ENCODE measurements at regions not wholly inside any gene's neighbourhood (a gene's known extent, or its start where the extent isn't known, plus 50 kb on each side); places are given as distances from the start of the nearest gene placed in this dataset.
A peak's percentile ranks its signal among the peaks of the same experiment; 100 is the strongest.
"Not testable (repeated sequence)": the region's sequence is repeated elsewhere in the genome, so short reads cannot be mapped to it uniquely, and the experiment has no call there.

DNA sequence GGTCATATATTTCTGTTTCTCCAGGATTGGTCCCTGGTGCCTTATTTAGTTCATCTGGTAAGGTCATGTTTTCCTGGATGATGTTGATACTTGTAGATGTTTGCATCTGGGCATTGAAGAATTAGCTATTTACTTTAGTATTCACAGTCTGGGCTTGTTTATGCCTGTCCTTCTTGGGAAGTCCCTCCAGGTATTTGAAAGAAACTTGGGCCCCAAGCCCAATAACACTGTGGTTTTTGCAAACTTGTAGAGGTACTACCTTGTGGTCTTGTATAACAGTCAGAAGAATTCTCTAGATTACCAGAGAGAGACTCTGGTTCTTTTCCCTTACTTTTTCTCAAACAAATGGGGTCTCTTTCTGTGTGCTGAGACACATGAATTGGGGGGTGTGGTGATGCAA, 251.4 kb upstream of the B3GALT2 start:
- no peak for DNase-seq

GRCh38 chr1:193437333-193437732, 250.9 kb upstream of the B3GALT2 start:
- not testable (repeated sequence) for DNase-seq

- DNase-seq, result no peak
Observed at GRCh38 chr1:193435781-193436180, 249.4 kb upstream of the B3GALT2 start.

GRCh38 chr1:193434319-193434718, 247.9 kb upstream of the B3GALT2 start:
- DNase-seq, result no peak

DNA sequence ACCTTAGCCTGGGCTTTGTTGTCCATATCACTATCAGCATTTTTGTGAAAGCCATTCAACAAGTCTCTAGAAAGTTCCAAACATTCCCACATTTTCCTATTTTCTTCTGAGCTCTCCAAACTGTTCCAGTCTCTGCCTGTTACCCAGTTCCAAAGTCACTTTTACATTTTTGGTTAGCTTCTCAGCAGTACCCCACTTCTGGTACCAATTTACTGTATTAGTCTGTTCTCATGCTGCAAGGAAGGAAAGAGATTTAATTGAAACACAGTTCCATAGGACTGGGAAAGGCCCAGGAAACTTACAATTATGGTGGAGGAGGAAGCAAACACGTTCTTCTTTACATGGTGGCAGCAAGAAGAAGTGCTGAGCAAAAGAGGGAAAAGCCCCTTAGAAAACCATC, 247.2 kb upstream of the B3GALT2 start:
- DNase-seq, result no peak

DNA sequence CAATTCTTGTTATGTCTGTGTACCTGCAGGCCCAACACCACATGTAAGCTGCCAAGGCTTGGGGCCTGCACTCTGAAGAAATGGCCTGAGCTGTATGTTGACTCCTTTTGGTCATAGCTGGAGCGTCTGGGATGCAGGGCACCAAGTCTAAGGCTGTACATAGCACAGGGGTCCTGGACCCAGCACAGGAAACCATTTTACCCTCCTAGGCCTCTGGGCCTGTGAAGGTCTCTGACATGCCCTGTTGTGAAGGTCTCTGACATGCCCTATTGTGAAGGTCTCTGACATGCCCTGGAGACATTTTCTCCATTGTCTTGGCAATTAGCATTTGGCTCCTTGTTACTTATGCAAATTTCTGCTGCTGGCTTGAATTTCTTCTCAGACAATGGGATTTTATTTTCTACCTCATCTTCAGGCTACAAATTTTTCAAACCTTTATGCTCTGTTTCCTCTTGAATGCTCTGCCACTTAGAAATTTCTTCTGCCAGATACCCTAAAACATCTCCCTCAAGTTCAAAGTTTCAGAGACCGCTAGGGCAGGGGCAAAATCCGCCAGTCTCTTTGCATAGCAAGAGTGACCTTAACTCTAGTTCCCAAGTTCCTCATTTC, 246.7 kb upstream of the B3GALT2 start:
- no peak for DNase-seq

GRCh38 chr1:193431265-193431977, 245.0 kb upstream of the B3GALT2 start:
- peak; percentile 83 for DNase-seq

DNA sequence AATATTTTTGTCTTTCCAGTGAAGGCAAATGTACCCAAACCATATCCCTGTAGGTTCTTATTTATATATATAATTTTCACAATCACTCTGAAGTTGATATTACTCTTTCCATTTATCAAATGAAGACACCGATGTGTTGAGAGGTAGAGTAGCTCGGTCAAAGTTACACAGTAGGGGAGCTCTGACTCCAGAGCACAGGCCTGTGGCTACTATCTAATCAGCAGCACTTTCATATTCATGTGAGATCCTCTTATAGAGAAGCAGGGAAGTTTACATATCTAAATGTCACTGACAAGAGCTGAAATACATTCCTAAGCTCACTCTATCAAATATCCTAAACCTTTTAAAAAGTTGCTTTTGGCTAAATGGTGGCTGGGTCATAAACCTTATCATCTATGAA, 241.1 kb upstream of the B3GALT2 start:
- DNase-seq, result no peak

GRCh38 chr1:193426061-193426460, 239.6 kb upstream of the B3GALT2 start:
- DNase-seq, result peak; percentile 10

GRCh38 chr1:193421487-193421886, 235.1 kb upstream of the B3GALT2 start:
- DNase-seq, result no peak

DNA sequence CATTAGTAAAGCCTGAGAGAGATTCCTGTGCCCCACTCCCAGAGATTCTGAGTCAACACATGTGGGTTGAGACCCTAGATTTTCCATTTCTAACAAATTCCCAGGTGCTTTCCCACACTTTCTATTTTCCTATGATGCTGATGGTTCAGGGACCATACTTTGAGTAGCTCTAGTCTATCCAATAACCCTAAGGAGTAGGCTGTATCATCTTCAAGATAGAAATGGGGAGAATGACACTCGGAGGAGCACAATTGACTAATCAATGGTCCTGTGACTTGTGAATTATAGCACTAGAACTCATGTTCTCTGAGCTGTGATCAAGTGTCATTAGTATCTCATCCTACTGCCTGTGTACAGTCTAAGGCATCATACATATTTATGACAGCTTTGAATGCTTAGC, 232.9 kb upstream of the B3GALT2 start:
- DNase-seq, result no peak

DNA sequence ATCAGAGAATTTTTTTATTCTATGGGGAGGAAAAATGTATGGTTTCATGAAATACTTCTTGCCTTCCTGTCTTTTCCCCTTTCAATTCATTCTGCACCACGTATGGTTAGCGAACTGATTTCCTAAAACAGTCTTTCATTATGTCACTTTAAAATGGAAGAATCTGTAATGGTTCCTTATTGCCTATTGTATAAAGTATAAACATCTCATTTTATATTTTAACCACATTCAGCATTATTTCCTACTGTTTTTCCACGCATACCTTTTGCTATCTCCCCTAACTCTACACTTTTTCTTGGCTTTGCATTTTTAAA, 232.3 kb upstream of the B3GALT2 start:
- no peak for DNase-seq

DNA sequence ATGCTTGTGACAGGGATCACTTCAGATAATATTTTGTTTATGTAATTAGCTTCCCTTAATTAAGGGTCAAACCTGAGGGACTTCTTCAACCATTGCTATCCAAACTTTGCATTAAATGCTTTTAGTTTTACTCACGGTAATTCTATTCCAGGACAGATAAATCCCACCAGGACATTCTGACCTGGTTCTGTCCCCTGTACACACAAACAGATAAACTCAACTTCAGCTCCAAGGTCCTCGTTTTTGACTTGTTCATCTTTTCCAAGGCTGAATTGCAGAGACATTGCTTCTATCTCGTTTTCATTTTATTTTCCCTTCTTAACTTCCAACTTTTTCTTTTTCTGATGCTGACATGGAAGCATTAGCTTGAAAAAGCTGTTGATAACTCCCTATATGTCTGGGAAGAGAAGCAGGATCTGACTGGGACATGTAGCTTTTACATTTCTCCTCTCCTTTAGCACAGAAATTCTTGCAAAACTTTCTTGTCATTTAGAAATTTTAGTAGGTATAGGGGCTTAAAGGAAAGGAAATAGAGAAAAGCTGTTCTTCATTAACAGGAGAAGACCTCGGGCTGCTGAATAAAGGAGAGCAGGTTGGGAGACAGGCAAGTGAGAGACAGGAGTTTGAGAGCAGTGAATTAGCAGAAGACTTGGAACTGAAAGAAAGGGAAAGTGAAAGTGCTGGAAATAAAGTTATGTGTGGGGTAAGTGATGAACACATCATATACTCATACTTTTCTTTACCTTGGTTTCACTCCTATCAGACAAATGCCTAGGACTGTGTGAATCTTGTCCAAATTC, 231.7 kb upstream of the B3GALT2 start:
- no peak for DNase-seq

DNA sequence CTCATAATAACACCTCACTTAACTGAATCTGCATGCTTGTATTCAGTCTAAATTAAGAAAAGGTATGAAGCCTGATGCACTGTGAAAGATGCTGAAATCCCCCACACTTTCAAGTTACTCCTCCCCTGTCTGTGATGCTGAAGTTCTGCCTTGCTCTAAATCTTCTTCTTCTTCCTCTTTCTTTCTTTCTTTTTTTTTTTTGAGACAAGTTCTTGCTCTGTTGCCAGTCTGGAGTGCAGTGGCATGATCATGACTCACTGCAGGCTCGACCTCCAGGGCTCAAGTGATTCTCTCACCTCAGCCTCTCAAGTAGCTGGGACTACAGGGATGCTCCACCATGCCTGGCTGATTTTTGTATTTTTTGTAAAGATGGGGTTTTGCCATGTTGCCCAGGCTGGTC, 231.0 kb upstream of the B3GALT2 start:
- DNase-seq, result no peak

DNA sequence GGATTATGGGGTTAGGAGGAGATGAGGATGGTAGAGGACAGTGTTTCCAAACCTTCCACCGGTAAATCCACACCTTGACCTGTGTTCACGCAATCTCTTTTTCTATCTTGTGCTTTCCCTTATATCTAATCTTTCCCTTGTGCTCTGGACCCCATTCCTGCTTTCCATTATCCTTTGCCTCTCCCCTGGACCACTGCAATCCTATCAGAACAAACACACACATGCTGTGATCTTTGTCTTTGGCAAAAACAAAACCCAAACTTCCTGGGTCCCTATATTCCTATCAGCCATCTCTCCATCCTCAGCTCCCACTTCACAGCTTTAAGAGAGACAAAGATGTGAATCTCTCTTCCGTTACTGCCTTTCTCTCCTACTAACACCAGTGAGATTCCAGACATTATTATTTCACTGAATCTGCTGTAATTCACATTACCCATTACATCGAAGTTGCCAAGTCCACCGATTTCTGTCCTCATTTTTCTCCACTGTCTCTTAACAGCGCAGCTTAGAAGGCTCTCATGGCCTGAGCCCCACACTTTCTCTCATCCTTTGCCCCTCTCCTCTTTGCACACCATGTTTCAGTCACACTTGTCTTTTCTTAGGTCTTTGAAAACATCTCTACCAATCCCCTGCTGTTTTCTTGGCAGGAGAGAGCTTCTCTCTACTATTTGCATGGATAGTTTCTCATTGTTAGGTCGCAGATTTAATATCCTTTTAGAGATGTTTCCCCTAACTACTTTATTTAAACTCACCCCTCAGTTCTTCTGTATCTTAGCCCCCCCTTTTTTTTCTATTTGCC, 230.0 kb upstream of the B3GALT2 start:
- DNase-seq, result no peak

DNA sequence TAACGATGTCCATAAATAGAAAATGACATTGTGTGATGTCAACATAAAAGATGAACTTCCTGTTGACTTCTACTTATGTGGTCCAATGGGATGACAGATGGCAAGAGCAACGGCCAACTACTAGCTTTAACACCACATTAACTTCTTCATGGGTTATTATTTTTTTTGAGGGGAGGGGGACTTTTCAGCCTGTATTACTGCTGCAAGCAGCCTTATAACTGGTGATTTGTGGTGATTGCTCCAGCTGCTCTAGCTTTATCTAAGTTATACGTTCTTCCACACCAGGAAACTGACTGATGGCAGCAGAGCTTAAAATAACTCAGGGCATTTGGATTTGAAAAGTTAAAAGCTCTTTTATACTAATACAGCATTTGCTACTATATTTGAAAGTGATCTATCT, 228.8 kb upstream of the B3GALT2 start:
- DNase-seq, result no peak

DNA sequence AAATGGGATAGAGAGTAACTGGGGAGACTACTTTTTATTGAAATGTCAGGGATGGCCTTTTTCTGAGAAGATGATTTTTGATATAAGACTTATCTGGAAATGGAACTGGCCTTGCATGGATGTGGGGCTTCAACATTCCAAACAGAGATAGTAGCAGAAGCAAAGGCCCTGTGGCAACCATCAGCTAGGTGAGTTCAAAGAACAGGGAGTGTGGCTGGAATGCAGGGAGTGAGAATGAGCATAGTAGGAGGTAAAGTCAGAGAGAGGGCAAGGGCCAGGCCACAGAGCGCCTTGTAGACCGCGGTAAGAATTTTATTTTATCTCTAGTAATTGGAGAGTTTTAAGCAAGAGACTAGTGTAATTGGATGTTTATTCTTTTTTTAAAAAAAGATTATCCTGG, 227.0 kb upstream of the B3GALT2 start:
- no peak for DNase-seq

GRCh38 chr1:193412748-193413147, 226.3 kb upstream of the B3GALT2 start:
- no peak for DNase-seq

DNA sequence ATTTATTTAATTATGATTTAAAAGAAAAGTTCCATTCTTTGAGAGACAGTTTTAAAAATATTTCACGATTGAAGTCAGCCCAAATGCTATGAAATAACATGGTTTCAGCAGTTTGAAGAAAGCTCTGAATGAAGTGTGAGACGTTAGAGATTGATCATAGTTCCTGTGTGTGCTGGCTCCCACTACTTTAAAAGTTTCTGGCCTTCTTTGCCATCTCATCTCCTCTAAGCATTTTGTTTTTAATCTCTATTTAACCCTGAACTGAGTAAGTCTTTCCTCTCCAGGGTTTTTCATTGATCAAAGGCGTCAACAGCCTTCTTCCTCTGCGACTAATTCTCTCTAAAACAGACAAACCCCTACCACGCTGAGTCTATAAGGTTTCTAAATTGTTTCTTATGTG, 225.3 kb upstream of the B3GALT2 start:
- DNase-seq, result no peak

- no peak for DNase-seq
Observed at GRCh38 chr1:193411215-193411614, 224.8 kb upstream of the B3GALT2 start.

- DNase-seq, result no peak
Observed at GRCh38 chr1:193408782-193409293, 222.4 kb upstream of the B3GALT2 start.

- peak; percentile 36 for DNase-seq
Observed at GRCh38 chr1:193406901-193407300, 220.5 kb upstream of the B3GALT2 start.

GRCh38 chr1:193404236-193404635, 217.8 kb upstream of the B3GALT2 start:
- DNase-seq, result no peak

Measured in NCI-H146 (cell line).